Endothelial cell (in vitro differentiated cells): ENCODE measurements at regions not wholly inside any gene's neighbourhood (a gene's known extent, or its start where the extent isn't known, plus 50 kb on each side); places are given as distances from the start of the nearest gene placed in this dataset.

Experiments used
- DNase-seq: peaks from one replicate; pipeline ENCODE4 v3.0.0; 2021; ENCODE audit warnings: low spot score
- H3K27ac Mint-ChIP-seq: one replicate; pipeline ENCODE4 v1.8.0; 2021; ENCODE audit warnings: mixed read lengths, inconsistent platforms; ENCODE audit not compliant: unreplicated experiment
- H3K27me3 Mint-ChIP-seq: one replicate; pipeline ENCODE4 v1.8.0; 2021; ENCODE audit warnings: mild to moderate bottlenecking, moderate library complexity, mixed read lengths, inconsistent platforms; ENCODE audit not compliant: unreplicated experiment
- H3K36me3 Mint-ChIP-seq: one replicate; pipeline ENCODE4 v1.8.0; 2021; ENCODE audit warnings: mild to moderate bottlenecking, low read depth, mixed read lengths, inconsistent platforms; ENCODE audit not compliant: unreplicated experiment
- H3K4me1 Mint-ChIP-seq: one replicate; pipeline ENCODE4 v1.8.0; 2021; ENCODE audit warnings: mild to moderate bottlenecking, mixed read lengths, inconsistent platforms; ENCODE audit not compliant: unreplicated experiment
- H3K4me3 Mint-ChIP-seq: one replicate; pipeline ENCODE4 v1.8.0; 2021; ENCODE audit warnings: mild to moderate bottlenecking, mixed read lengths, inconsistent platforms; ENCODE audit not compliant: unreplicated experiment
- H3K9me3 Mint-ChIP-seq: one replicate; pipeline ENCODE4 v1.8.0; 2021; ENCODE audit warnings: mixed read lengths, inconsistent platforms; ENCODE audit not compliant: unreplicated experiment
- CTCF ChIP-seq: fragments of 200-600 bp; sonication (generic); IDR thresholded peaks from one replicate; pipeline ENCODE4 v1.5.0; 2021; ENCODE audit warnings: antibody characterized with exemption; ENCODE audit not compliant: unreplicated experiment

GRCh38 chr4:58543465-58543864 lies 1433.3 kb upstream of the IGFBP7 start:
- no peak for TF ChIP-seq CTCF
- H3K27me3 Mint-ChIP-seq, result no peaks in the 10 kb centered on the region
- H3K4me1 Mint-ChIP-seq, result no peaks in the 10 kb centered on the region
- H3K27ac Mint-ChIP-seq, result no peak overlapping the region
- H3K4me3 Mint-ChIP-seq, result no peak overlapping the region
- H3K9me3 Mint-ChIP-seq, result no peaks in the 10 kb centered on the region
- DNase-seq, result no peak
- no peaks in the 10 kb centered on the region for H3K36me3 Mint-ChIP-seq

GRCh38 chr4:58541926-58542325 lies 1431.7 kb upstream of the IGFBP7 start:
- H3K36me3 Mint-ChIP-seq, result no peaks in the 10 kb centered on the region
- TF ChIP-seq CTCF, result no peak
- H3K9me3 Mint-ChIP-seq, result no peaks in the 10 kb centered on the region
- H3K4me3 Mint-ChIP-seq, result no peak overlapping the region
- no peaks in the 10 kb centered on the region for H3K4me1 Mint-ChIP-seq
- no peak for DNase-seq
- no peak overlapping the region for H3K27ac Mint-ChIP-seq
- H3K27me3 Mint-ChIP-seq, result no peaks in the 10 kb centered on the region

GRCh38 chr4:58522765-58523382 lies 1412.7 kb upstream of the IGFBP7 start:
- no peaks in the 10 kb centered on the region for H3K4me1 Mint-ChIP-seq
- no peaks in the 10 kb centered on the region for H3K9me3 Mint-ChIP-seq
- no peak overlapping the region for H3K4me3 Mint-ChIP-seq
- no peak for DNase-seq
- H3K27me3 Mint-ChIP-seq, result no peaks in the 10 kb centered on the region
- no peak overlapping the region for H3K27ac Mint-ChIP-seq
- no peak for TF ChIP-seq CTCF
- no peaks in the 10 kb centered on the region for H3K36me3 Mint-ChIP-seq

- H3K9me3 Mint-ChIP-seq, result no peaks in the 10 kb centered on the region
- no peak for TF ChIP-seq CTCF
- H3K36me3 Mint-ChIP-seq, result no peaks in the 10 kb centered on the region
These were observed 1405.0 kb upstream of the IGFBP7 start for GRCh38 chr4:58515226-58515625.

GRCh38 chr4:58514299-58514698 lies 1404.1 kb upstream of the IGFBP7 start:
- Mint-ChIP-seq H3K4me1 (no peaks in the 10 kb centered on the region), H3K27me3 (no peaks in the 10 kb centered on the region), H3K9me3 (no peaks in the 10 kb centered on the region), H3K4me3 (no peak overlapping the region), H3K36me3 (no peaks in the 10 kb centered on the region), H3K27ac (no peak overlapping the region)
- no peak for TF ChIP-seq CTCF
- no peak for DNase-seq

More at GRCh38 chr4:58515226-58515625, 1405.0 kb upstream of the IGFBP7 start:
- Mint-ChIP-seq H3K27me3 (no peaks in the 10 kb centered on the region), H3K4me3 (no peak overlapping the region), H3K4me1 (no peaks in the 10 kb centered on the region), H3K27ac (no peak overlapping the region)
- no peak for DNase-seq
